Gastrocnemius medialis (tissue), 4 donors: ENCODE measurements at regions not wholly inside any gene's neighbourhood (a gene's known extent, or its start where the extent isn't known, plus 50 kb on each side); places are given as distances from the start of the nearest gene placed in this dataset.

Experiments
- POLR2A ChIP-seq, 2 donors: fragments of 450-650 bp; IDR thresholded peaks; one replicate each; pipeline ENCODE4 v1.6.1; 2017; ENCODE audit warnings: antibody characterized with exemption in 2 of 2, mild to moderate bottlenecking in 2 of 2, moderate library complexity in 2 of 2
- TF ChIP-seq, protein P1 (sequence below), 5 experiments: fragments of 450-650 bp in 3 of 5; fragments of 200-600 bp in 2 of 5; sonication (generic) in 2 of 5; IDR thresholded peaks in 4 of 5; conservative IDR thresholded peaks in 1 of 5; 1 replicate in 4 of 5; 2 replicates in 1 of 5; pipeline ENCODE4 v1.5.1; 2016 to 2019; ENCODE audit warnings: antibody characterized with exemption in 5 of 5, mild to moderate bottlenecking in 3 of 5, moderate library complexity in 3 of 5

DNA sequence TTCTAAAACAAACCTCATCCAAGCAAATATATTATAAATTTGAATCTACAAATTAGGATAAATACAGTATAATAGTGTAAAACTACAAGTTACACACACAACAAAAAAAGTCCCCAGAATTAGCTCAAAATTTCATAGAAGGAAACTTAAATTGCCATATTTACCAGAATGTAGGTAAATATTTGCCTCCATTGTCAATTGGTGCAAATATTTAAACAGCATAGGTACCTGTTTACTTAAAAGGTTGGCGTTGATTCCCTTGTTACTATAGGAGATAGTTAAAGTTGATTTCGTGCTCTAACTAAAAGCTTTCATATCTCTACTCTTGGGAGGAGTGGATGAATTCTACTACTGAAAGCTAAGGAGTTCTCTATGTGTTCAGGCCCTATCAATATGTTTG, 111.6 kb upstream of the TENT5A start:
- TF ChIP-seq, protein P1, sequence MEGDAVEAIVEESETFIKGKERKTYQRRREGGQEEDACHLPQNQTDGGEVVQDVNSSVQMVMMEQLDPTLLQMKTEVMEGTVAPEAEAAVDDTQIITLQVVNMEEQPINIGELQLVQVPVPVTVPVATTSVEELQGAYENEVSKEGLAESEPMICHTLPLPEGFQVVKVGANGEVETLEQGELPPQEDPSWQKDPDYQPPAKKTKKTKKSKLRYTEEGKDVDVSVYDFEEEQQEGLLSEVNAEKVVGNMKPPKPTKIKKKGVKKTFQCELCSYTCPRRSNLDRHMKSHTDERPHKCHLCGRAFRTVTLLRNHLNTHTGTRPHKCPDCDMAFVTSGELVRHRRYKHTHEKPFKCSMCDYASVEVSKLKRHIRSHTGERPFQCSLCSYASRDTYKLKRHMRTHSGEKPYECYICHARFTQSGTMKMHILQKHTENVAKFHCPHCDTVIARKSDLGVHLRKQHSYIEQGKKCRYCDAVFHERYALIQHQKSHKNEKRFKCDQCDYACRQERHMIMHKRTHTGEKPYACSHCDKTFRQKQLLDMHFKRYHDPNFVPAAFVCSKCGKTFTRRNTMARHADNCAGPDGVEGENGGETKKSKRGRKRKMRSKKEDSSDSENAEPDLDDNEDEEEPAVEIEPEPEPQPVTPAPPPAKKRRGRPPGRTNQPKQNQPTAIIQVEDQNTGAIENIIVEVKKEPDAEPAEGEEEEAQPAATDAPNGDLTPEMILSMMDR (IDR thresholded peaks at IDR 0.05 in 4 of 5, conservative IDR thresholded peaks at IDR 0.05 in 1 of 5), result no peak
- no peak for TF ChIP-seq POLR2A (IDR thresholded peaks at IDR 0.05)
